K562 (cell line): ENCODE measurements at regions not wholly inside any gene's neighbourhood (a gene's known extent, or its start where the extent isn't known, plus 50 kb on each side); places are given as distances from the start of the nearest gene placed in this dataset.

Experiments used
- ATAC-seq: fragments of 200-7000 bp; cut with Tn5 transposase; 3 replicates; pipeline ENCODE4 v1.9.1; 2020; ENCODE audit warnings: moderate library complexity
- BruUV-seq: library from RNA; stranded (reverse); fragments of 400-500 nt; replicated peaks from 2 replicates; lab custom pipeline; 2021; lab: Mats Ljungman, UMichigan
- CTCF ChIA-PET: fragments of 300-600 bp; formaldehyde crosslinking; extraction: SDS; loops from one replicate; lab custom pipeline; 2021; ENCODE audit warnings: low intra/inter-chr PET ratio; lab: Yijun Ruan, JAX
- POLR2A ChIA-PET: fragments of 300-600, 350-650 bp; sonication (Branson Sonifier 250); formaldehyde crosslinking; extraction: SDS; loops from one replicate; lab custom pipeline; 2021; ENCODE audit warnings: antibody characterized with exemption, inconsistent platforms; lab: Yijun Ruan, JAX
- DNase-seq, 4 experiments: peaks; one replicate each; pipeline versions ENCODE4 v3.0.0 to v3.0.0-alpha.2; 2011 to 2018; ENCODE audit warnings: low spot score in 3 of 4, mixed read lengths in 3 of 4; ENCODE audit errors: extremely low read depth in 1 of 4
- FAIRE-seq: peaks from 2 replicates; lab custom pipeline; 2011; peaks lifted over from hg19 to GRCh38; lab: Jason Lieb, UNC
- H2AFZ ChIP-seq: 2 replicates; pipeline ENCODE4 v1.6.0; 2011; ENCODE audit warnings: low read depth, low read length, control low read depth, inconsistent platforms
- H3K27ac ChIP-seq: fragments of 200-600 bp; 3 replicates; pipeline ENCODE4 v1.8.0; 2011; ENCODE audit warnings: low read depth, mild to moderate bottlenecking, control low read depth, inconsistent platforms, low read length, moderate library complexity, mixed read lengths; ENCODE audit errors: extremely low read depth
- H3K27me3 ChIP-seq, 2 experiments: fragments of 300-600 bp in 1 of 2; 2 replicates in 1 of 2; 3 replicates in 1 of 2; pipeline versions ENCODE4 v1.6.0 to v1.8.0; 2011; ENCODE audit warnings: inconsistent platforms in 2 of 2, low read length in 2 of 2, mild to moderate bottlenecking in 1 of 2, mixed read lengths in 1 of 2, moderate library complexity in 1 of 2; ENCODE audit not compliant: control insufficient read depth in 2 of 2, insufficient read depth in 2 of 2
- H3K36me3 ChIP-seq: fragments of 300-600 bp; 3 replicates; pipeline ENCODE4 v1.8.0; 2011; ENCODE audit warnings: mild to moderate bottlenecking, low read length, inconsistent platforms; ENCODE audit not compliant: control insufficient read depth, insufficient read depth
- H3K4me1 ChIP-seq, 2 experiments: fragments of 200-600 bp in 1 of 2; replicated peaks in 1 of 2; 2 replicates in 1 of 2; 3 replicates in 1 of 2; pipeline versions ENCODE4 v1.5.1 to v1.8.0; 2011; ENCODE audit warnings: inconsistent platforms in 2 of 2, low read length in 2 of 2, mild to moderate bottlenecking in 1 of 2, mixed read lengths in 1 of 2, moderate library complexity in 1 of 2; ENCODE audit not compliant: control insufficient read depth in 2 of 2, insufficient read depth in 2 of 2
- H3K4me2 ChIP-seq: 2 replicates; pipeline ENCODE4 v1.6.1; 2011; ENCODE audit warnings: low read length, control low read depth, inconsistent platforms, mixed read lengths; ENCODE audit not compliant: insufficient read depth
- H3K4me3 ChIP-seq: fragments of 200-600 bp; sonication (generic), shearing (Covaris generic); 2 replicates; pipeline ENCODE4 v1.5.1; 2016; ENCODE audit warnings: control low read depth, inconsistent platforms
- H3K79me2 ChIP-seq: fragments of 200-600 bp; 3 replicates; pipeline ENCODE4 v1.8.0; 2011; ENCODE audit warnings: low read length, inconsistent platforms; ENCODE audit not compliant: control insufficient read depth, insufficient read depth
- H3K9ac ChIP-seq, 2 experiments: 2 replicates each; pipeline versions ENCODE4 v1.6.0 to v1.6.1; 2011; ENCODE audit warnings: low read depth in 2 of 2, low read length in 2 of 2, control low read depth in 1 of 2, inconsistent platforms in 1 of 2, mild to moderate bottlenecking in 1 of 2, mixed read lengths in 1 of 2; ENCODE audit not compliant: insufficient read depth in 1 of 2
- H3K9me1 ChIP-seq: one replicate; pipeline ENCODE4 v1.6.0; 2011; ENCODE audit warnings: inconsistent platforms, mild to moderate bottlenecking, low read length, moderate library complexity; ENCODE audit not compliant: control insufficient read depth, insufficient read depth
- H3K9me3 ChIP-seq: replicated peaks from 2 replicates; pipeline ENCODE4 v1.5.1; 2011; ENCODE audit warnings: low read depth, low read length, inconsistent platforms; ENCODE audit not compliant: control insufficient read depth, insufficient read depth
- H4K20me1 ChIP-seq: replicated peaks from 2 replicates; pipeline ENCODE4 v1.6.1; 2011; ENCODE audit warnings: low read length, inconsistent platforms, mixed read lengths; ENCODE audit not compliant: control insufficient read depth, insufficient read depth
- BRD9 ChIP-seq: fragments of 450-650 bp; IDR thresholded peaks from 2 replicates; pipeline ENCODE4 v1.6.1; 2018; ENCODE audit warnings: low read depth; ENCODE audit not compliant: partially characterized antibody
- CTBP1 ChIP-seq: fragments of 450-650 bp; IDR thresholded peaks from 2 replicates; pipeline ENCODE4 v1.6.1; 2016; ENCODE audit warnings: borderline replicate concordance
- E2F6 ChIP-seq, 2 experiments: IDR thresholded peaks; 2 replicates each; pipeline ENCODE4 v1.6.1; 2011; ENCODE audit warnings: borderline replicate concordance in 1 of 2, control low read depth in 1 of 2, low read depth in 1 of 2, low read length in 1 of 2, mild to moderate bottlenecking in 1 of 2, mixed read lengths in 1 of 2, moderate library complexity in 1 of 2; ENCODE audit not compliant: insufficient read depth in 1 of 2, insufficient read length in 1 of 2, poor library complexity in 1 of 2, severe bottlenecking in 1 of 2; ENCODE audit errors: extremely low read depth in 1 of 2
- GATA2 ChIP-seq: sonication (generic); formaldehyde crosslinking; IDR thresholded peaks from 2 replicates; pipeline ENCODE4 v1.4.0; 2020; ENCODE audit warnings: mild to moderate bottlenecking, missing genetic modification reagents
- HDAC3 ChIP-seq: fragments of 450-650 bp; IDR thresholded peaks from 2 replicates; pipeline ENCODE4 v1.6.1; 2018; ENCODE audit warnings: borderline replicate concordance, mild to moderate bottlenecking, moderate library complexity; ENCODE audit not compliant: partially characterized antibody
- HINFP ChIP-seq: fragments of 450-650 bp; conservative IDR thresholded peaks from 2 replicates; pipeline ENCODE4 v1.6.1; 2016; ENCODE audit warnings: missing genetic modification characterization, low read depth, mild to moderate bottlenecking, control low read depth, missing compliant biosample characterization
- NFE2 ChIP-seq: IDR thresholded peaks from 2 replicates; pipeline ENCODE4 v1.6.1; 2014; ENCODE audit warnings: antibody characterized with exemption, low read depth
- NONO ChIP-seq, 2 experiments: fragments of 200-400 bp in 1 of 2; fragments of 450-650 bp in 1 of 2; formaldehyde crosslinking in 1 of 2; IDR thresholded peaks; 2 replicates each; pipeline ENCODE4 v1.6.1; 2017; ENCODE audit warnings: low read depth in 2 of 2, mild to moderate bottlenecking in 2 of 2, moderate library complexity in 2 of 2, low read length in 1 of 2
- PHF20 ChIP-seq: fragments of 450-650 bp; IDR thresholded peaks from 2 replicates; pipeline ENCODE4 v1.6.1; 2018; ENCODE audit not compliant: partially characterized antibody
- STAT5A ChIP-seq: IDR thresholded peaks from 2 replicates; pipeline ENCODE4 v1.6.1; 2012; ENCODE audit warnings: low read length, inconsistent platforms, borderline replicate concordance
- TCF7L2 ChIP-seq: fragments of 150-350 bp; IDR thresholded peaks from 2 replicates; pipeline ENCODE4 v1.6.1; 2016; ENCODE audit warnings: low read depth, mild to moderate bottlenecking, low read length, moderate library complexity
- ZBTB1 ChIP-seq: sonication (generic); formaldehyde crosslinking; IDR thresholded peaks from 2 replicates; pipeline ENCODE4 v1.8.1; 2023; ENCODE audit warnings: missing genetic modification reagents, low read depth, mild to moderate bottlenecking, borderline replicate concordance
- ZNF174 ChIP-seq: fragments of 250-450 bp; sonication (Bioruptor Pico); IDR thresholded peaks from 2 replicates; pipeline ENCODE4 v1.4.0; 2020; ENCODE audit warnings: mild to moderate bottlenecking
- ZNF592 ChIP-seq: fragments of 450-650 bp; IDR thresholded peaks from 2 replicates; pipeline ENCODE4 v1.6.1; 2017; ENCODE audit warnings: antibody characterized with exemption, mild to moderate bottlenecking
- ZSCAN32 ChIP-seq: fragments of 450-650 bp; formaldehyde crosslinking; IDR thresholded peaks from 2 replicates; pipeline ENCODE4 v1.4.0; 2020; ENCODE audit warnings: mild to moderate bottlenecking, moderate library complexity
- WGBS: fragments of 100-300 bp; shearing (Covaris generic); methylation state at CpG from one replicate; pipeline ENCODE4 v1.1.6; 2016; ENCODE audit warnings: low coverage, mixed read lengths; ENCODE audit not compliant: insufficient coverage; ENCODE audit errors: missing lambda C conversion rate; 5-methylcytosine and 5-hydroxymethylcytosine counted together
- in situ Hi-C: fragments of 300-500 bp; cut with MboI; formaldehyde crosslinking; loops from 4 replicates; pipeline ENCODE4 v1.15.0; 2018; ENCODE audit warnings: inconsistent platforms, mixed read lengths
- intact Hi-C: fragments of 100-400 bp; cut with micrococcal nuclease; formaldehyde crosslinking; loops from 2 replicates; pipeline ENCODE4 v1.14.2; 2022

GRCh38 chr1:25117233-25117823 lies 115.0 kb downstream of the SYF2 start:
- WGBS: 12% methylated on average over 7 of the region's 7 CpGs
- H4K20me1 ChIP-seq: no peaks in the 10 kb centered on the region
- H3K4me3 ChIP-seq: no peak overlapping the region
- H3K36me3 ChIP-seq: no peaks in the 10 kb centered on the region
- H3K4me2 ChIP-seq: no peak overlapping the region
- H3K9me3 ChIP-seq: no peaks in the 10 kb centered on the region
- H3K27me3 ChIP-seq: peaks cover 15 to 28% of the 10 kb centered on the region in 2 experiments
- BruUV-seq: no TSS peak
- no peaks in the 10 kb centered on the region for H3K4me1 ChIP-seq
- ATAC-seq (peak; percentile 93), FAIRE-seq (peak; percentile 76), DNase-seq (peak; percentile 57 to 64 (median 62))
- ChIA-PET CTCF (no interaction called here), POLR2A (interaction anchor here (1.7 kb wide), 1 partner anchor 10 kb away, joined by 4 read pairs; no protein-coding TSS in a partner anchor)
- H3K9ac ChIP-seq: no peak overlapping the region
- intact Hi-C loops (no loop called here), in situ Hi-C loops (no loop called here)
- no peak overlapping the region for H3K27ac ChIP-seq
- H2AFZ ChIP-seq: no peak overlapping the region
- no peaks in the 10 kb centered on the region for H3K79me2 ChIP-seq
- no peaks in the 10 kb centered on the region for H3K9me1 ChIP-seq
- TF ChIP-seq CTBP1: no peak
- no peak for TF ChIP-seq ZNF174
- TF ChIP-seq BRD9: no peak
- TF ChIP-seq HDAC3: no peak
- TF ChIP-seq NONO (IDR thresholded peaks at IDR 0.05; ENCODE audit: low read depth in 2 of 2, low read length in 1 of 2): no peak
- no peak for TF ChIP-seq PHF20
- TF ChIP-seq GATA2 (CRISPR knock-in tag): no peak
- no peak for TF ChIP-seq STAT5A
- no peak for TF ChIP-seq ZBTB1 (CRISPR knock-in tag)
- peak in 1 of 2 experiments; percentile 42 for TF ChIP-seq E2F6 (IDR thresholded peaks at IDR 0.05; ENCODE audit: borderline replicate concordance in 1 of 2, extremely low read depth in 1 of 2, insufficient read depth in 1 of 2, insufficient read length in 1 of 2, low read depth in 1 of 2, low read length in 1 of 2, poor library complexity in 1 of 2, severe bottlenecking in 1 of 2)
- no peak for TF ChIP-seq ZNF592
- no peak for TF ChIP-seq TCF7L2
- TF ChIP-seq ZSCAN32 (CRISPR knock-in tag): no peak
- no peak for TF ChIP-seq NFE2
- TF ChIP-seq HINFP: no peak
